Transverse colon (tissue), 4 donors: ENCODE measurements at regions not wholly inside any gene's neighbourhood (a gene's known extent, or its start where the extent isn't known, plus 50 kb on each side); places are given as distances from the start of the nearest gene placed in this dataset.

Source experiments
- DNase-seq: peaks from one replicate; pipeline ENCODE4 v3.0.0-alpha.2; 2019
- H3K27ac ChIP-seq, 4 donors: fragments of 200-600 bp; sonication (generic); 2 replicates each; pipeline ENCODE4 v1.5.1; 2016 to 2018; ENCODE audit warnings: inconsistent platforms in 4 of 4
- H3K27me3 ChIP-seq: fragments of 200-600 bp; sonication (generic); 2 replicates; pipeline ENCODE4 v1.5.1; 2017; ENCODE audit warnings: inconsistent platforms
- H3K36me3 ChIP-seq, 4 donors: fragments of 200-600 bp; sonication (generic); 2 replicates each; pipeline ENCODE4 v1.5.1; 2017 to 2019; ENCODE audit warnings: inconsistent platforms in 4 of 4
- H3K4me1 ChIP-seq, 4 donors: fragments of 200-600 bp; sonication (generic); 2 replicates each; pipeline ENCODE4 v1.5.1; 2017 to 2020; ENCODE audit warnings: inconsistent platforms in 4 of 4
- H3K4me3 ChIP-seq, 4 donors: fragments of 200-600 bp; sonication (generic); 1 replicate in 1 of 4; 2 replicates in 3 of 4; pipeline versions ENCODE4 v1.5.1 to v1.6.1; 2017 to 2019; ENCODE audit warnings: inconsistent platforms in 4 of 4
- H3K9me3 ChIP-seq, 2 donors: fragments of 200-600 bp; sonication (generic); 2 replicates each; pipeline ENCODE4 v1.5.1; 2017 to 2019; ENCODE audit warnings: inconsistent platforms in 2 of 2
- EP300 ChIP-seq: sonication (generic); formaldehyde crosslinking; IDR thresholded peaks from one replicate; pipeline ENCODE4 v1.6.1; 2017; ENCODE audit warnings: antibody characterized with exemption, low read depth
- POLR2A ChIP-seq: fragments of 450-650 bp; IDR thresholded peaks from one replicate; pipeline ENCODE4 v1.6.1; 2016; ENCODE audit warnings: antibody characterized with exemption, mild to moderate bottlenecking, moderate library complexity
- POLR2AphosphoS5 ChIP-seq, 3 donors: sonication (generic); formaldehyde crosslinking; IDR thresholded peaks; one replicate each; pipeline ENCODE4 v1.6.1; 2016; ENCODE audit warnings: antibody characterized with exemption in 3 of 3
- WGBS, 2 donors: methylation state at CpG; one replicate each; pipeline ENCODE4 v1.1.5; 2018; ENCODE audit warnings: low coverage in 1 of 2; 5-methylcytosine and 5-hydroxymethylcytosine counted together
- in situ Hi-C, 4 donors: fragments of 200-750 bp; cut with MboI; loops; one replicate each; pipeline versions ENCODE4 v1.15.0 to v1.15.1; 2017; ENCODE audit warnings: low sequenced_read_pairs in 3 of 4, low pct_ligation_motif_present in 1 of 4, low pct_unique_long_range_greater_than_20kb in 1 of 4
- intact Hi-C: fragments of 100-400 bp; cut with DNase I; formaldehyde crosslinking; loops from one replicate; pipeline ENCODE4 v1.15.1; 2023; ENCODE audit warnings: low total_unique reads
- TF ChIP-seq, protein P1 (sequence below), 5 experiments: fragments of 200-600 bp in 3 of 5; fragments of 450-650 bp in 2 of 5; sonication (generic) in 3 of 5; IDR thresholded peaks; 1 replicate in 2 of 5; 2 replicates in 3 of 5; pipeline ENCODE4 v1.5.1; 2016 to 2017; ENCODE audit warnings: antibody characterized with exemption in 5 of 5, inconsistent platforms in 3 of 5, mild to moderate bottlenecking in 2 of 5, moderate library complexity in 1 of 5

GRCh38 chr1:109828756-109829505 lies 65.2 kb upstream of the EPS8L3 start:
- intact Hi-C loops (no loop called here), in situ Hi-C loops (no loop called here)
- no peaks in the 10 kb centered on the region for H3K27me3 ChIP-seq
- no peaks in the 10 kb centered on the region for H3K36me3 ChIP-seq
- H3K27ac ChIP-seq, result no peak overlapping the region
- WGBS, 2 donors, result 84% methylated on average over 8 of the region's 8 CpGs; no CpG with 5 or more reads in 1 of the 2 donors
- no peak for TF ChIP-seq POLR2AphosphoS5 (IDR thresholded peaks at IDR 0.05)
- TF ChIP-seq, protein P1, sequence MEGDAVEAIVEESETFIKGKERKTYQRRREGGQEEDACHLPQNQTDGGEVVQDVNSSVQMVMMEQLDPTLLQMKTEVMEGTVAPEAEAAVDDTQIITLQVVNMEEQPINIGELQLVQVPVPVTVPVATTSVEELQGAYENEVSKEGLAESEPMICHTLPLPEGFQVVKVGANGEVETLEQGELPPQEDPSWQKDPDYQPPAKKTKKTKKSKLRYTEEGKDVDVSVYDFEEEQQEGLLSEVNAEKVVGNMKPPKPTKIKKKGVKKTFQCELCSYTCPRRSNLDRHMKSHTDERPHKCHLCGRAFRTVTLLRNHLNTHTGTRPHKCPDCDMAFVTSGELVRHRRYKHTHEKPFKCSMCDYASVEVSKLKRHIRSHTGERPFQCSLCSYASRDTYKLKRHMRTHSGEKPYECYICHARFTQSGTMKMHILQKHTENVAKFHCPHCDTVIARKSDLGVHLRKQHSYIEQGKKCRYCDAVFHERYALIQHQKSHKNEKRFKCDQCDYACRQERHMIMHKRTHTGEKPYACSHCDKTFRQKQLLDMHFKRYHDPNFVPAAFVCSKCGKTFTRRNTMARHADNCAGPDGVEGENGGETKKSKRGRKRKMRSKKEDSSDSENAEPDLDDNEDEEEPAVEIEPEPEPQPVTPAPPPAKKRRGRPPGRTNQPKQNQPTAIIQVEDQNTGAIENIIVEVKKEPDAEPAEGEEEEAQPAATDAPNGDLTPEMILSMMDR (IDR thresholded peaks at IDR 0.05), result no peak
- TF ChIP-seq POLR2A, result no peak
- TF ChIP-seq EP300, result no peak
- peaks cover 0 to 5% (median 2%) of the 10 kb centered on the region in 4 donors for H3K4me1 ChIP-seq
- H3K9me3 ChIP-seq, result no peaks in the 10 kb centered on the region
- no peak overlapping the region for H3K4me3 ChIP-seq
- DNase-seq, result no peak

DNA sequence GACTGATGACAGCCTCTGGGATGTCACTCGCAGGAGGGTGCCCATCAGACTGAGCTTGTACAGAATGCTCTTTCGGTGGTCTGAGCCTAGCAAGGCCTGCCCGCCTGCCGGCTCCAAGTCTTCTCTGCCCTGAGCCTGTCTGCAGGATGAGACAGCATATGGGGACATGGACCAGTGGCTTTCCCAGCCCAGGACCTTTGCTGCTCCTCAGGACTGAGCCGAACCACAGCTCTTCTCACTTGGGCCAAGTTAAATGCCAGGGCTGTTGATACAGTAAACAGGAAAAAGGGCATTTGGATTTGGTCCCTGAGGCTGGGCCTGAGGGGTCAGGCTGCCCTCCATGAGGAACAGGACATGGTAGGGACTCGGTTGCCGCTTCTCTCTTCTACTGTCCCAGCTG lies 64.3 kb upstream of the EPS8L3 start:
- Histone ChIP-seq H3K4me3 (no peak overlapping the region), H3K36me3 (no peaks in the 10 kb centered on the region), H3K27me3 (no peaks in the 10 kb centered on the region), H3K9me3 (no peaks in the 10 kb centered on the region), H3K27ac (no peak overlapping the region), H3K4me1 (peaks cover 0 to 11% (median 5%) of the 10 kb centered on the region in 4 donors)
- DNase-seq, result no peak
- intact Hi-C loops, result no loop called here
- TF ChIP-seq POLR2AphosphoS5 (IDR thresholded peaks at IDR 0.05) (no peak), POLR2A (no peak), EP300 (no peak)
- TF ChIP-seq, protein P1 (IDR thresholded peaks at IDR 0.05), result no peak
- in situ Hi-C loops, result no loop called here
- 83 to 94% methylated on average over 2 to 7 of the region's 7 CpGs for WGBS, 2 donors

DNA sequence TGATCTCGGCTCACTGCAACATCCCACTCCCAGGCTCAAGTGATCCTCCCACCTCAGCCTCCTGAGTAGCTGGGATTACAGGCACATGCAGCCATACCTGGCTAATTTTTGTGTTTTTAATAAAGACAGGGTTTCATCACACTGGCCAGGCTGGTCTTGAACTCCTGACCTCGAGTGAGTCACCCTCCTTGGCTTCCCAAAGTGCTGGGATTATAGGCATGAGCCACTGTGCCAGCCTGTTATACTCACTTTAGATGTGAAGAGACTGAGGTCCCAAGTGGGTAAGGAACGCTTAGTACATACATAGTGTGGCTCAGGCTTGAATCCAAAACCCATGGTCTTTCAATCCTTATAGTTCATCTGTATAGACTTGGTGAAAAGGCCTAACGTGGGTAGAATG lies 63.7 kb upstream of the EPS8L3 start:
- no peaks in the 10 kb centered on the region for H3K9me3 ChIP-seq
- DNase-seq, result no peak
- H3K4me1 ChIP-seq, result peaks cover 0 to 14% (median 5%) of the 10 kb centered on the region in 4 donors
- no peak for TF ChIP-seq POLR2AphosphoS5 (IDR thresholded peaks at IDR 0.05)
- TF ChIP-seq, protein P1 (IDR thresholded peaks at IDR 0.05), result no peak
- no peak for TF ChIP-seq EP300
- TF ChIP-seq POLR2A, result no peak
- WGBS, 2 donors, result 88 to 92% methylated on average over 1 to 4 of the region's 4 CpGs
- in situ Hi-C loops, result no loop called here
- no peak overlapping the region for H3K4me3 ChIP-seq
- H3K36me3 ChIP-seq, result no peaks in the 10 kb centered on the region
- intact Hi-C loops, result no loop called here
- no peak overlapping the region for H3K27ac ChIP-seq
- H3K27me3 ChIP-seq, result no peaks in the 10 kb centered on the region

- Histone ChIP-seq H3K27me3 (no peaks in the 10 kb centered on the region), H3K36me3 (no peaks in the 10 kb centered on the region), H3K9me3 (no peaks in the 10 kb centered on the region), H3K4me1 (peaks cover 0 to 20% (median 5%) of the 10 kb centered on the region in 4 donors), H3K27ac (no peak overlapping the region), H3K4me3 (no peak overlapping the region)
- intact Hi-C loops, result no loop called here
- in situ Hi-C loops, result no loop called here
- 78 to 90% methylated on average over 9 to 10 of the region's 10 CpGs for WGBS, 2 donors
- no peak for DNase-seq
- TF ChIP-seq POLR2AphosphoS5 (IDR thresholded peaks at IDR 0.05), result no peak
- TF ChIP-seq, protein P1 (IDR thresholded peaks at IDR 0.05), result no peak
- TF ChIP-seq POLR2A, result no peak
- TF ChIP-seq EP300, result no peak
Measured at GRCh38 chr1:109826930-109827349, 63.2 kb upstream of the EPS8L3 start.
